Nephron (organoid): ENCODE measurements at regions not wholly inside any gene's neighbourhood (a gene's known extent, or its start where the extent isn't known, plus 50 kb on each side); places are given as distances from the start of the nearest gene placed in this dataset.

Source experiments
- H3K27ac Mint-ChIP-seq, 3 experiments: 2 replicates each; pipeline ENCODE4 v1.8.0; 2020; ENCODE audit warnings: mixed read lengths in 3 of 3, mild to moderate bottlenecking in 2 of 3, moderate library complexity in 1 of 3
- H3K27me3 Mint-ChIP-seq: 2 replicates; pipeline ENCODE4 v1.8.0; 2021; ENCODE audit warnings: low read depth, mild to moderate bottlenecking, moderate library complexity, mixed read lengths
- H3K36me3 Mint-ChIP-seq: 2 replicates; pipeline ENCODE4 v1.8.0; 2020; ENCODE audit warnings: low read depth, mixed read lengths
- H3K4me1 Mint-ChIP-seq: 2 replicates; pipeline ENCODE4 v1.8.0; 2020; ENCODE audit warnings: mixed read lengths
- H3K4me3 Mint-ChIP-seq, 3 experiments: 2 replicates each; pipeline ENCODE4 v1.8.0; 2020; ENCODE audit warnings: mild to moderate bottlenecking in 3 of 3, mixed read lengths in 3 of 3, moderate library complexity in 2 of 3
- H3K9me3 Mint-ChIP-seq: 2 replicates; pipeline ENCODE4 v1.8.0; 2020; ENCODE audit warnings: mixed read lengths
- TF ChIP-seq, protein P1 (sequence below), 3 experiments: fragments of 200-600 bp; sonication (generic); IDR thresholded peaks; one replicate each; pipeline ENCODE4 v1.5.0; 2021; ENCODE audit warnings: antibody characterized with exemption in 3 of 3; ENCODE audit not compliant: unreplicated experiment in 3 of 3

DNA sequence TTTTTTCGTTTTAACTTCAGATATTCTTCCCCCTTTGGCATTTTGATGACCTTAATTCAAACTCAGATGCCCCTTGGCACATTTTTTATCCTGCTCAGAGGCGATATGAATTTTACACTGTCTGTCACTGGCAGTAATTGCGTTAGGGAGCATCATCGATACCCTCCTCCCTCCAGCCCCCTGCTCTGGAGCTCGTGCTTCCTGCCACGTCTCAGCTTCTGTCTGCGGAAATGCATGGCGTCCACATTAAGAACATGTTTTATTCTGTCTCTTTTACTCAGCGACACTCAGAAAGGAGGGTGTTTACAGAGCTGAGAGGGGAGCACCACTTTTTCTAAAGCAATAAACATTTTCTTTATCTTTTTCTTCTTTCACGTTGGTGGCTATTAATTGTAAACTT is 254.2 kb downstream of the EBLN2 start:
- Mint-ChIP-seq H3K4me3 (no peak overlapping the region), H3K9me3 (no peaks in the 10 kb centered on the region), H3K27me3 (no peaks in the 10 kb centered on the region), H3K4me1 (peaks cover 30% of the 10 kb centered on the region), H3K27ac (peak overlapping the region in 1 of 3 experiments; percentile 22), H3K36me3 (no peaks in the 10 kb centered on the region)
- TF ChIP-seq, protein P1, sequence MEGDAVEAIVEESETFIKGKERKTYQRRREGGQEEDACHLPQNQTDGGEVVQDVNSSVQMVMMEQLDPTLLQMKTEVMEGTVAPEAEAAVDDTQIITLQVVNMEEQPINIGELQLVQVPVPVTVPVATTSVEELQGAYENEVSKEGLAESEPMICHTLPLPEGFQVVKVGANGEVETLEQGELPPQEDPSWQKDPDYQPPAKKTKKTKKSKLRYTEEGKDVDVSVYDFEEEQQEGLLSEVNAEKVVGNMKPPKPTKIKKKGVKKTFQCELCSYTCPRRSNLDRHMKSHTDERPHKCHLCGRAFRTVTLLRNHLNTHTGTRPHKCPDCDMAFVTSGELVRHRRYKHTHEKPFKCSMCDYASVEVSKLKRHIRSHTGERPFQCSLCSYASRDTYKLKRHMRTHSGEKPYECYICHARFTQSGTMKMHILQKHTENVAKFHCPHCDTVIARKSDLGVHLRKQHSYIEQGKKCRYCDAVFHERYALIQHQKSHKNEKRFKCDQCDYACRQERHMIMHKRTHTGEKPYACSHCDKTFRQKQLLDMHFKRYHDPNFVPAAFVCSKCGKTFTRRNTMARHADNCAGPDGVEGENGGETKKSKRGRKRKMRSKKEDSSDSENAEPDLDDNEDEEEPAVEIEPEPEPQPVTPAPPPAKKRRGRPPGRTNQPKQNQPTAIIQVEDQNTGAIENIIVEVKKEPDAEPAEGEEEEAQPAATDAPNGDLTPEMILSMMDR (IDR thresholded peaks at IDR 0.05; ENCODE audit: unreplicated experiment in 3 of 3): no peak

DNA sequence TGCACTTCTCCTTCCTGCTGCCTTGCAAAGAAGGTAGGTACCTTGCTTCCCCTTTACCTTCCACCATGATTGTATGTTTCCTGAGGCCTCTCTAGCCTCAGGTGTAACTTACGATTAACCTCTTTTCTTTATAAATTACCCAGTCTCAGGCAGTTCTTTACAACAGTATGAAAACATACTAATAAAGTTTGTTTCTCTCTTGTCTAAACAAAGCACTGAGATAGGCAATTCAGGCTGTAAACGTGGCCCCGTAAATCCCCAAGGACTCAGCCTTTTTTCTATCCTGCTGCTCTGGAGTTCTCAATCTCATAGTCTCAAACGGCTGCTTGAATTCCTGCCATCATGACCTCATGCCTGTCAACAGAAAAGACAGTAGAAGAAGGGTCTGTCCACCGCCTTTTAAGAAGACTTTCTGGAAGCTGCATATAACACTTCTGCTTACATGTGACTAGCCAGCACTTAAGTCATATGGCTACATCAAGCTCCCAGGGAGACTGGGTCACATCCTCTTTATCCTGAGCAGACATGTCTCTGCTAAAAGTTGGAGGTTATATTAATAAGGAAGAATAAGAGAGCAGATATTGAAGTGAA is 257.8 kb downstream of the EBLN2 start:
- TF ChIP-seq, protein P1 (IDR thresholded peaks at IDR 0.05; ENCODE audit: unreplicated experiment in 3 of 3): no peak
- Mint-ChIP-seq H3K9me3 (peaks cover 4% of the 10 kb centered on the region), H3K4me1 (peaks cover 36% of the 10 kb centered on the region), H3K4me3 (no peak overlapping the region), H3K36me3 (no peaks in the 10 kb centered on the region), H3K27ac (peak overlapping the region; percentile 30 to 66 (median 39)), H3K27me3 (no peaks in the 10 kb centered on the region)

DNA sequence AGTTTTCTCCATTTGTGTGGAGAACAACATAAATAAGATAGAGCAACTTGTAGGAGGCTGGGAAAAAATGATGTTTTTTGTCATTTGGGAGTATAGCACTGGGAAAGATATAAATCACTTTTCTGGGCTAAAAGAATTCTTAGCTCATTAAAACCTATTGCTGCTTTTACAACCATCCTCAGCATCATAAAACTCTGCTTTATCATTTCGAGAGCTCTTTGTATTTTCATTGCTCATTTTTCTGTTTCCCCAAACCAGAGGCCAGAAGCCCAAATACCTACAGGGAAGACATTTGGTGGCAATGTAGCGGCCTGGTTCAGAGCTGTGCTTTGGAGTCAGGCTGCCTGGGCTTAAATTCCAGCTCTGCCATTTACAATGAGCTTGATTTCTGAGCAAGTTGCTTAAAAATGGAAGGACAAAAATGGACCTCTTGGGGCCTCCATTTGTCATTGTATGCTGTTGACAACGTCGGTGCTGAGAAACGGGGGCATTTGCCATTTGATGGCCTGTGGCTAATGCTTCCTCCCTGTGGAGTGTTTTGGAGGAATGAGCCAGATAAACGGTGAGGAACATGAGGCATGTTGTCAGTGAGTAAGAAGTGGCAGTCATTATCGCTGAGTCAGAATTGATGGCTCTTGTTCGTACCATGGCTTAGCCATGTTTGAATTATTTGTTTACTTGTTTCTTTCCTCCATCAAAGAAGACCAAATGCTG is 260.0 kb downstream of the EBLN2 start:
- TF ChIP-seq, protein P1 (IDR thresholded peaks at IDR 0.05; ENCODE audit: unreplicated experiment in 3 of 3): no peak
- Mint-ChIP-seq H3K36me3 (no peaks in the 10 kb centered on the region), H3K27me3 (no peaks in the 10 kb centered on the region), H3K9me3 (peaks cover 4% of the 10 kb centered on the region), H3K4me3 (no peak overlapping the region), H3K4me1 (peaks cover 46% of the 10 kb centered on the region), H3K27ac (peak overlapping the region in 2 of 3 experiments; percentile 13 to 33)

DNA sequence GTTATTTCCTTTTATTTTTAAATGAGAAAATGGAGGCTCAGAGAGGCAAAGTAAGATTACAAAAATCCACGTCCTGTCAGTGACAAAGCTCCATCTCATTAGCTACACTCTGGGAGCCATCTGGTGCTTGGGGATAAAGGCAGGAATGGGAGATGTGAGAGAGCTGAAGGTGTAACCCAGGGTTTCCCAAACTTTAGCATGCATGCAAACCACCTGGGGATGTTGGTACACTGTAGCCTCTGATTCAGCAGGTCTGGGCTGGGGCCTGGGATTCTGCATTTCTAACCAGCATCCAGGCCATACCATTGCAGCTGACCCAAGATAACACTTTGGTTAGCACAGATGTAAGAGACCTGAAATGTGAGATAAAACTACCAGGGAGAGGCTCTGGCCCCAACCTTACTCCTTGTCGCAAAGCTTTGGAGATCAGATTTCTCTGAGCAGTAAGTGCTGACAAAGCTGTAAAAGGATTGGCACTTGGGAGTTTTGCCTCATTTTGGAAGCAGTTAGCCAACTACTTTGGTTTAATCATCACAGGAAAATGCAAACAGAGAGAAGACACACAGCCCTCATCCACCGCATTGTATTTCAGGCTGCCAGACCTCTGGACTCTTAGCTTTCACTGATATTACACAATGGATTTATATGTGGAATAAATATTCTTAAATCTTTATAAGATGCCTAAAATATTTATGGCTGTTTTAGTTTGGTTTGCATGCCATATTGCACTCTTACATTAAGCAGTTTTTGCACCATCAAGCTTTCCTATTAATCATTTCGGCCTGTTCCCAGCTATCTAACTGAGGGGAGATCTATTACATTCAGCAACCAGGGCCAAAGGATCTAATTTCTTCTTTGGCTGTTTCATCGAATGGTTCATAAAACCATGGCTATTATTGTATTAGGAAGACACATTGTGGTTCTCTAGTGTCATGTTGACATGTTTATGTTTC is 263.0 kb downstream of the EBLN2 start:
- no peak overlapping the region for H3K4me3 Mint-ChIP-seq
- peaks cover 4% of the 10 kb centered on the region for H3K9me3 Mint-ChIP-seq
- H3K27me3 Mint-ChIP-seq: peaks cover 7% of the 10 kb centered on the region
- H3K27ac Mint-ChIP-seq: peak overlapping the region; percentile 6 to 62 (median 46)
- TF ChIP-seq, protein P1 (IDR thresholded peaks at IDR 0.05; ENCODE audit: unreplicated experiment in 3 of 3): no peak
- no peaks in the 10 kb centered on the region for H3K36me3 Mint-ChIP-seq
- H3K4me1 Mint-ChIP-seq: peaks cover 41% of the 10 kb centered on the region

DNA sequence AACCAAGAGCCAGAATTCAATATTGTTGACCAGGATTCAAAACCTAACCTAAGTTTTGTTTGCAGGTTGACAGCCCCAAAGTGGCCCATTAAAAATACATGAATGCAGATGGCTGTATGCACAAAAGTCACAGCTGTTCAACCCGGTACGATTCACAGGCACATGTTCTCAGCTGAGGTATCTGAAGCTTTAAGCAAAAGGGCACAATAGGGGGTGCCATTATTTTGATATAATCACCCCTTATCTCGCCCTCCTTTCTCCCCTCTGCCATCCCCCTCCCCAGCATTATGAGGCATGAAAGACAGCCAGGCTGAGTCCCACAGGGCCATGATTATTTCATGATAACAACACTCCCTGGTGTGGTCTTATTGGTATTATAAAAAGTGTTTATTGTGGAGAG is 264.9 kb downstream of the EBLN2 start:
- Mint-ChIP-seq H3K27ac (no peak overlapping the region), H3K4me1 (peaks cover 26% of the 10 kb centered on the region), H3K4me3 (no peak overlapping the region)

More for the DNA sequence above, 264.9 kb downstream of the EBLN2 start:
- H3K27me3 Mint-ChIP-seq: peaks cover 7% of the 10 kb centered on the region
- peaks cover 9% of the 10 kb centered on the region for H3K9me3 Mint-ChIP-seq
- H3K36me3 Mint-ChIP-seq: no peaks in the 10 kb centered on the region
- TF ChIP-seq, protein P1 (IDR thresholded peaks at IDR 0.05; ENCODE audit: unreplicated experiment in 3 of 3): no peak
